IMR-90 (cell line): ENCODE measurements at regions not wholly inside any gene's neighbourhood (a gene's known extent, or its start where the extent isn't known, plus 50 kb on each side); places are given as distances from the start of the nearest gene placed in this dataset.

Experiments
- ATAC-seq: fragments of 200-7000 bp; cut with Tn5 transposase; 2 replicates; pipeline ENCODE4 v1.9.1; 2020; ENCODE audit warnings: low read depth, mild to moderate bottlenecking, moderate library complexity
- BruUV-seq: library from RNA; stranded (reverse); fragments of 400-500 nt; replicated peaks from 2 replicates; lab custom pipeline; 2021; lab: Mats Ljungman, UMichigan
- CTCF ChIA-PET: fragments of 300-600 bp; formaldehyde crosslinking; extraction: SDS; loops from one replicate; lab custom pipeline; 2021; ENCODE audit warnings: antibody characterized with exemption; lab: Yijun Ruan, JAX
- POLR2A ChIA-PET: fragments of 300-600 bp; sonication (Branson Sonifier 250); formaldehyde crosslinking; loops from one replicate; lab custom pipeline; 2022; ENCODE audit warnings: antibody characterized with exemption; ENCODE audit not compliant: unreplicated experiment; lab: Charles Lee
- DNase-seq: peaks from one replicate; pipeline ENCODE4 v3.0.0; 2013
- H2AFZ ChIP-seq: replicated peaks from 2 replicates; pipeline ENCODE3; 2013; ENCODE audit warnings: low read length, mild to moderate bottlenecking; ENCODE audit not compliant: poor library complexity
- H2AK5ac ChIP-seq: 2 replicates; pipeline ENCODE4 v1.6.1; 2013; ENCODE audit warnings: low read depth, low read length, inconsistent platforms
- H2AK9ac ChIP-seq: replicated peaks from 2 replicates; pipeline ENCODE3; 2013; ENCODE audit warnings: mild to moderate bottlenecking, low read depth, low read length, moderate library complexity; ENCODE audit not compliant: poor library complexity
- H2BK120ac ChIP-seq: 2 replicates; pipeline ENCODE4 v1.6.1; 2013; ENCODE audit warnings: low read depth, low read length, inconsistent platforms
- H2BK15ac ChIP-seq: 3 replicates; pipeline ENCODE4 v1.6.1; 2013; ENCODE audit warnings: low read depth, low read length, inconsistent platforms
- H2BK20ac ChIP-seq: 2 replicates; pipeline ENCODE4 v1.6.1; 2013; ENCODE audit warnings: low read depth, mild to moderate bottlenecking, inconsistent platforms, low read length, moderate library complexity
- H2BK5ac ChIP-seq: 2 replicates; pipeline ENCODE4 v1.6.1; 2013; ENCODE audit warnings: mild to moderate bottlenecking, low read depth, low read length, inconsistent platforms; ENCODE audit not compliant: poor library complexity, severe bottlenecking
- H3K14ac ChIP-seq: replicated peaks from 2 replicates; pipeline ENCODE4 v1.6.1; 2013; ENCODE audit warnings: low read depth, low read length, inconsistent platforms
- H3K18ac ChIP-seq: 2 replicates; pipeline ENCODE4 v1.6.1; 2013; ENCODE audit warnings: low read depth, low read length, control low read depth
- H3K23ac ChIP-seq: 2 replicates; pipeline ENCODE4 v1.6.1; 2013; ENCODE audit warnings: low read depth, low read length, inconsistent platforms
- H3K27ac ChIP-seq: 2 replicates; pipeline ENCODE4 v1.5.1; 2013; ENCODE audit warnings: mild to moderate bottlenecking, control low read depth, low read length; ENCODE audit not compliant: insufficient read depth
- H3K27me3 ChIP-seq: 2 replicates; pipeline ENCODE4 v1.6.1; 2013; ENCODE audit warnings: low read length; ENCODE audit not compliant: control insufficient read depth, insufficient read depth
- H3K36me3 ChIP-seq: 2 replicates; pipeline ENCODE4 v1.6.1; 2013; ENCODE audit warnings: low read length, mixed read lengths; ENCODE audit not compliant: control insufficient read depth, insufficient read depth
- H3K4ac ChIP-seq: 2 replicates; pipeline ENCODE4 v1.6.1; 2013; ENCODE audit warnings: low read depth, low read length, inconsistent platforms
- H3K4me1 ChIP-seq: 2 replicates; pipeline ENCODE4 v1.6.1; 2013; ENCODE audit warnings: low read length, mixed read lengths; ENCODE audit not compliant: control insufficient read depth, insufficient read depth
- H3K4me2 ChIP-seq: 2 replicates; pipeline ENCODE4 v1.6.1; 2013; ENCODE audit warnings: low read depth, mild to moderate bottlenecking, control low read depth, low read length, moderate library complexity
- H3K4me3 ChIP-seq: 2 replicates; pipeline ENCODE4 v1.5.1; 2013; ENCODE audit warnings: low read depth, mild to moderate bottlenecking, control low read depth, low read length, moderate library complexity; ENCODE audit not compliant: insufficient read depth
- H3K56ac ChIP-seq: 2 replicates; pipeline ENCODE4 v1.6.1; 2013; ENCODE audit warnings: low read length, inconsistent platforms; ENCODE audit not compliant: insufficient read depth; ENCODE audit errors: extremely low read depth
- H3K79me1 ChIP-seq, 2 experiments: 2 replicates each; pipeline ENCODE4 v1.6.1; 2013; ENCODE audit warnings: low read length in 2 of 2, inconsistent platforms in 1 of 2, low read depth in 1 of 2
- H3K9ac ChIP-seq: 2 replicates; pipeline ENCODE4 v1.6.1; 2013; ENCODE audit warnings: low read depth, low read length, control low read depth
- H3K9me1 ChIP-seq: 2 replicates; pipeline ENCODE4 v1.6.1; 2013; ENCODE audit warnings: low read length, inconsistent platforms; ENCODE audit not compliant: insufficient read depth
- H3K9me3 ChIP-seq: 2 replicates; pipeline ENCODE4 v1.6.1; 2013; ENCODE audit warnings: low read length; ENCODE audit not compliant: control insufficient read depth, insufficient read depth
- H4K20me1 ChIP-seq: 2 replicates; pipeline ENCODE4 v1.6.1; 2013; ENCODE audit warnings: low read length, inconsistent platforms; ENCODE audit not compliant: insufficient read depth
- H4K5ac ChIP-seq: 2 replicates; pipeline ENCODE4 v1.6.1; 2013; ENCODE audit warnings: mild to moderate bottlenecking, low read depth, low read length, control low read depth
- H4K8ac ChIP-seq, 2 experiments: 2 replicates each; pipeline ENCODE4 v1.6.1; 2013; ENCODE audit warnings: low read depth in 2 of 2, low read length in 2 of 2, control low read depth in 1 of 2, inconsistent platforms in 1 of 2
- H4K91ac ChIP-seq: 2 replicates; pipeline ENCODE4 v1.6.1; 2013; ENCODE audit warnings: low read depth, low read length, inconsistent platforms; ENCODE audit not compliant: insufficient read depth
- ELK1 ChIP-seq: fragments of 150-350 bp; IDR thresholded peaks from 2 replicates; pipeline ENCODE4 v1.6.1; 2016; ENCODE audit warnings: low read depth, mild to moderate bottlenecking, low read length, moderate library complexity, borderline replicate concordance
- FOS ChIP-seq: fragments of 150-350 bp; IDR thresholded peaks from 2 replicates; pipeline ENCODE4 v1.6.1; 2016; ENCODE audit warnings: low read depth, low read length
- MAFK ChIP-seq: IDR thresholded peaks from 2 replicates; pipeline ENCODE4 v1.6.1; 2012; ENCODE audit warnings: low read depth, low read length, improper control_type of control experiment
- MAZ ChIP-seq: IDR thresholded peaks from 2 replicates; pipeline ENCODE4 v1.6.1; 2012; ENCODE audit warnings: low read depth, mild to moderate bottlenecking, low read length, improper control_type of control experiment, moderate library complexity, borderline replicate concordance
- MXI1 ChIP-seq: IDR thresholded peaks from 2 replicates; pipeline ENCODE4 v1.6.1; 2012; ENCODE audit warnings: low read depth, mild to moderate bottlenecking, low read length, moderate library complexity, borderline replicate concordance
- NFE2L2 ChIP-seq: fragments of 150-350 bp; IDR thresholded peaks from 2 replicates; pipeline ENCODE4 v1.6.1; 2016; ENCODE audit warnings: low read depth, mild to moderate bottlenecking, low read length
- SMC3 ChIP-seq: fragments of 150-350 bp; IDR thresholded peaks from 2 replicates; pipeline ENCODE4 v1.6.1; 2016; ENCODE audit warnings: low read depth, mild to moderate bottlenecking, antibody characterized with exemption, low read length, moderate library complexity
- WGBS, 2 experiments: methylation state at CpG; one replicate each; pipeline versions ENCODE4 v1.1.5 to v1.1.7; 2013; ENCODE audit warnings: missing lambda C conversion rate in 2 of 2; ENCODE audit not compliant: insufficient read length in 1 of 2; ENCODE audit errors: extremely low coverage in 2 of 2; 5-methylcytosine and 5-hydroxymethylcytosine counted together
- dilution Hi-C: fragments of 300-500 bp; cut with HindIII; formaldehyde crosslinking; loops from one replicate; pipeline ENCODE4 v1.14.3; 2018; ENCODE audit warnings: low sequenced_read_pairs; ENCODE audit not compliant: unreplicated experiment
- in situ Hi-C: fragments of 300-500 bp; cut with MboI; formaldehyde crosslinking; loops from 3 replicates; pipeline ENCODE4 v1.14.3; 2019; ENCODE audit warnings: low sequenced_read_pairs, inconsistent platforms, mixed read lengths
- intact Hi-C: fragments of 100-400 bp; cut with micrococcal nuclease; formaldehyde crosslinking; loops from 2 replicates; pipeline ENCODE4 v1.10.0; 2022

GRCh38 chr17:15119968-15120367 is 145.2 kb downstream of the PMP22 start:
- H3K79me1 ChIP-seq = no peaks in the 10 kb centered on the region
- no peak overlapping the region for H3K56ac ChIP-seq
- H2AFZ ChIP-seq = no peak overlapping the region
- dilution Hi-C loops (no loop called here), intact Hi-C loops (no loop called here), in situ Hi-C loops (no loop called here)
- ChIA-PET CTCF (no interaction called here), POLR2A (no interaction called here)
- H3K18ac ChIP-seq = no peak overlapping the region
- H3K9me3 ChIP-seq = no peaks in the 10 kb centered on the region
- TF ChIP-seq MAFK = no peak
- no peak for TF ChIP-seq SMC3
- TF ChIP-seq NFE2L2 = no peak
- TF ChIP-seq MXI1 = no peak
- TF ChIP-seq MAZ = no peak
- no peak for TF ChIP-seq FOS
- TF ChIP-seq ELK1 = no peak
- no TSS peak for BruUV-seq
- no peak overlapping the region for H3K27ac ChIP-seq
- no peaks in the 10 kb centered on the region for H4K20me1 ChIP-seq
- peaks cover 3% of the 10 kb centered on the region; the same call in 1 of the 2 replicates for H3K4me1 ChIP-seq
- H3K14ac ChIP-seq = no peak overlapping the region
- H4K5ac ChIP-seq = no peak overlapping the region
- H3K23ac ChIP-seq = no peak overlapping the region
- no peaks in the 10 kb centered on the region for H3K9me1 ChIP-seq
- no peak overlapping the region for H3K9ac ChIP-seq
- H3K4ac ChIP-seq = no peak overlapping the region
- H2BK120ac ChIP-seq = no peak overlapping the region
- H2BK20ac ChIP-seq = no peak overlapping the region
- ATAC-seq = no peak
- no peak overlapping the region for H2AK5ac ChIP-seq
- 35% methylated on average over 2 of the region's 3 CpGs; no CpG with 5 or more reads in 1 of the 2 experiments for WGBS, 2 experiments
- H2BK15ac ChIP-seq = no peak overlapping the region
- H4K91ac ChIP-seq = no peak overlapping the region
- H2BK5ac ChIP-seq = no peak overlapping the region
- no peak overlapping the region for H3K4me2 ChIP-seq
- no peaks in the 10 kb centered on the region for H3K27me3 ChIP-seq
- H2AK9ac ChIP-seq = no peak overlapping the region
- no peak overlapping the region for H3K4me3 ChIP-seq
- H4K8ac ChIP-seq = no peak overlapping the region
- DNase-seq = no peak
- H3K36me3 ChIP-seq = no peaks in the 10 kb centered on the region
